HL-60 (cell line): ENCODE measurements at regions not wholly inside any gene's neighbourhood (a gene's known extent, or its start where the extent isn't known, plus 50 kb on each side); places are given as distances from the start of the nearest gene placed in this dataset.

Experiments
- CTCF ChIP-seq: IDR thresholded peaks from one replicate; pipeline ENCODE4 v1.5.1; 2011; ENCODE audit warnings: low read length, control low read depth, inconsistent platforms; ENCODE audit not compliant: insufficient read depth
- POLR2AphosphoS5 ChIP-seq: IDR thresholded peaks from 2 replicates; pipeline ENCODE4 v1.6.1; 2012; ENCODE audit warnings: low read depth
- REST ChIP-seq: IDR thresholded peaks from 2 replicates; pipeline ENCODE4 v1.6.1; 2012; ENCODE audit warnings: low read depth; ENCODE audit not compliant: insufficient replicate concordance

GRCh38 chr9:74100042-74100441 lies 397.1 kb upstream of the RORB start:
- TF ChIP-seq CTCF (no peak), POLR2AphosphoS5 (no peak), REST (no peak)
